ENCODE measurements at regions not wholly inside any gene's neighbourhood (a gene's known extent, or its start where the extent isn't known, plus 50 kb on each side); places are given as distances from the start of the nearest gene placed in this dataset.
"Not testable (repeated sequence)": the region's sequence is repeated elsewhere in the genome, so short reads cannot be mapped to it uniquely, and the experiment has no call there.

DNA sequence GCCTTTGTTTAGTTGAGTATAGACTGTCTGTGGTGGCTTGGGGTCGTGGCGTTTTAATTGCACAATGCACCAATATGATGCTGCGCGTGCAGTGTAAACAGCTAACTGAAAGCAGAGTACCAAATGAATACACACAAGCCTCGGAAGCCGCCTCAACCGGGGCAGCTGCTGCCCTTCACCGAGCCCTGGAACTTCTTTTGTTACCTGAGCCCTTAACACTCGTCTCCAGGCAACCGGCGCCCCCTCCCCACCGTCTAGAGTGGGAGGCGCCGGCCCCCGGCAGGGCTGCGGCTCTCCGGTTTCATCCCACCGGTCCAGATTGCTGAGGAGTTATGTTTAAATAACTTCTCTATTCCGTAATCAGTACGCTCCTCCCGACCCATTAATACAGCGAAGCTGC, 173.2 kb upstream of the TBL1X start:
- TF ChIP-seq, protein P1, sequence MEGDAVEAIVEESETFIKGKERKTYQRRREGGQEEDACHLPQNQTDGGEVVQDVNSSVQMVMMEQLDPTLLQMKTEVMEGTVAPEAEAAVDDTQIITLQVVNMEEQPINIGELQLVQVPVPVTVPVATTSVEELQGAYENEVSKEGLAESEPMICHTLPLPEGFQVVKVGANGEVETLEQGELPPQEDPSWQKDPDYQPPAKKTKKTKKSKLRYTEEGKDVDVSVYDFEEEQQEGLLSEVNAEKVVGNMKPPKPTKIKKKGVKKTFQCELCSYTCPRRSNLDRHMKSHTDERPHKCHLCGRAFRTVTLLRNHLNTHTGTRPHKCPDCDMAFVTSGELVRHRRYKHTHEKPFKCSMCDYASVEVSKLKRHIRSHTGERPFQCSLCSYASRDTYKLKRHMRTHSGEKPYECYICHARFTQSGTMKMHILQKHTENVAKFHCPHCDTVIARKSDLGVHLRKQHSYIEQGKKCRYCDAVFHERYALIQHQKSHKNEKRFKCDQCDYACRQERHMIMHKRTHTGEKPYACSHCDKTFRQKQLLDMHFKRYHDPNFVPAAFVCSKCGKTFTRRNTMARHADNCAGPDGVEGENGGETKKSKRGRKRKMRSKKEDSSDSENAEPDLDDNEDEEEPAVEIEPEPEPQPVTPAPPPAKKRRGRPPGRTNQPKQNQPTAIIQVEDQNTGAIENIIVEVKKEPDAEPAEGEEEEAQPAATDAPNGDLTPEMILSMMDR (IDR thresholded peaks at IDR 0.05; ENCODE audit: control extremely low read depth, extremely low read depth, low read depth, missing control alignments): no peak
- DNase-seq (ENCODE audit: extremely low spot score): no peak
- CTCF ChIA-PET: no interaction called here
- POLR2A ChIA-PET: no interaction called here

DNA sequence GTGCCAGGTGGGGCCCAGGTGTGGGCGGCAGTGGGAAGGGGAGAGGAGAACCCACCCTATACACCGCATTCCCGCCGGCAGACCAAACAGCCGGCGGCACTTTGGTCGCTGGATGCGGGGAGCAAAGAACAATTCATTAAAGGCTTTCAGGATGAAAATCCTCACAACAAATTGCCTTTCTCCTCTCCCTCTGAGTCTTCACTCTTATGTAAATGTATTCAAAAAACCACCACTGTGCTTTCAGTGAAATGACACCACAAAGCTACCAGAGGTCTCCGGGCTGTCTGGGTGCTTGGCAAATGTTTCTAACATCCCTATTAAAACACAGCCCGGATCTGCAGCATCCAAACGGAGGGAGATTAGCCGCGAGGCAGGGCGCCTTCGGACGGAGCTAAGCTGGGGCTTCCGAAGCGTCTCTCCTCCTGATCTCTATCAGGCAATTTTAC, 171.8 kb upstream of the TBL1X start:
- POLR2A ChIA-PET: no interaction called here
- TF ChIP-seq, protein P1 (IDR thresholded peaks at IDR 0.05; ENCODE audit: control extremely low read depth, extremely low read depth, low read depth, missing control alignments): no peak
- no peak for DNase-seq (ENCODE audit: extremely low spot score)
- CTCF ChIA-PET: no interaction called here

DNA sequence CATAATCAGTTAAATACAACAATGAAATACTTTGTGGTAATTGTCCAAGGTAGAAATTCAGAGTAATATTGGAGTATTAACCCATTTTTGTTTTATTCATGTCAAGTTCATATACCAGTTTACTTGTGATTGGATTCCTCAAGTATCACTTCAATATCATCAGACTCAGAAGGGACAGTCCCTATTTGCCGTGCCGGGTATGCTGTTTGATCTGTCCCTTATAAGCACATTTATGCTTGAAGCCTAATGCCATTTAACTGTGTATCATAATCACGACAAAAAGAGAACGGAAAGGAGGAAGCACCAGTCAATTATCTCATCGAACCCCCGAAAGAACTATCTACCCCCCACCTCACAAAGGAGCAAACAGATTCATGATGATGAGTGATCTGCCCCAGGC, 171.0 kb upstream of the TBL1X start:
- TF ChIP-seq, protein P1 (IDR thresholded peaks at IDR 0.05; ENCODE audit: control extremely low read depth, extremely low read depth, low read depth, missing control alignments): no peak
- no peak for DNase-seq (ENCODE audit: extremely low spot score)
- POLR2A ChIA-PET: no interaction called here
- CTCF ChIA-PET: no interaction called here

DNA sequence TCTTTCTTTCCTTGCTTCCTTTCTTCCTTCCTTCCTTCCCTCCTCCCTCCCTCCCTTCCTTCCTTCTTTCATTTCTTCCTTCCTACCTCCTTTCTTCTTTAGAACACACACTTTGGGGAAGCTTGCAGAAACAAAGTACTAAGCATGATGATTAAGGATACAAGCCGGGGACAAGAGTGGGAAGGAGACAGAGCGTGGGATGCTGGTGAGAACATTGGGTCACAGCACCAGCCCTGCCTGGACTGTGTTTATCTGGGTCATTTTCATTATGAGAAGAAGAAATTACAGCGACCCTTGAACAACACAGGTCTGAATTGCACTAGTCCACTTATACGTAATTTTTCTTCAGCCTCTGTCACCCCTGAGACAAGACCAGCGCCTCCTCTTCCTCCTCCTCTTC, 169.3 kb upstream of the TBL1X start:
- POLR2A ChIA-PET: no interaction called here
- no peak for DNase-seq (ENCODE audit: extremely low spot score)
- TF ChIP-seq, protein P1 (IDR thresholded peaks at IDR 0.05; ENCODE audit: control extremely low read depth, extremely low read depth, low read depth, missing control alignments): no peak
- CTCF ChIA-PET: no interaction called here

DNA sequence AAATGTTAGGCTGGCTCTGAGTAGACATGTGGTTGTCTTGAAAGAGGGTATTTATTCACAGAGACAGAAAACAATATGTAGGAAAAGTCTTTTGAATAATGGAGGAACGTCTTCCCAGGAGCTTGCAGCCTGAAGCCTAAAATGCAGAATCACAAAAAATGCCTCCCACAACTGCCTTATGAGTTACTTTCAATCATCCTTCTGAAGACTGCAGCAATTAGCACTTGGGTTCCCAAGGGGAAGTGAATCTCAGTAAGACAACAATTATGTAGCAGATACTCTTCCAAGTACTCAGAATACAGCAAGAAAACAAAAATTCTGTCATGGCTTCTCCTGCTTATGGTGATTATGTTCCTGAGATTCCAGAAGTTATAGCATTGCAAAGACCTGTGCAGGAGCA, 166.6 kb upstream of the TBL1X start:
- TF ChIP-seq, protein P1 (IDR thresholded peaks at IDR 0.05; ENCODE audit: control extremely low read depth, extremely low read depth, low read depth, missing control alignments): no peak
- no peak for DNase-seq (ENCODE audit: extremely low spot score)
- ChIA-PET POLR2A (no interaction called here), CTCF (no interaction called here)

DNA sequence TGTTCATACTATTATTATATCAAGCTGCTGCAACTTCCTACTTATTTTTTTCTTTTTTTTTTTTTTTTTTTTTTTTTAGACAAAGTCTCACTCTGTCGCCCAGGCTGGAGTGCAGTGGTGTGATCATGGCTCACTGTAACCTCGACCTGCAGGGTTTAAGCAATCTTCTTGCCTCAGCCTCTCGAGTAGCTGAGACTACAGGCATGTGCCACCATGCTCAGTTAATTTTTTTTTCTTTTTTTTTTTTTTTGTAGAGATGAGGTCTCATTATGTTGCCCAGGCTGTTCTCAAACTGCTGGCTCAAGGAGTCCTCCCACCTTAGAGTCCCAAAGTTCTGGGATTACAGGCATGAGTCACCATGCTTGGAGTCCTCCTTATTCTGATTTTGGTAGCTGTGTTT, 165.2 kb upstream of the TBL1X start:
- DNase-seq (ENCODE audit: extremely low spot score); POLR2A ChIA-PET: not testable (repeated sequence)
- CTCF ChIA-PET: interaction anchor here (1.8 kb wide), 1 partner anchor 14 kb away, joined by 8 read pairs; no protein-coding TSS in a partner anchor

DNA sequence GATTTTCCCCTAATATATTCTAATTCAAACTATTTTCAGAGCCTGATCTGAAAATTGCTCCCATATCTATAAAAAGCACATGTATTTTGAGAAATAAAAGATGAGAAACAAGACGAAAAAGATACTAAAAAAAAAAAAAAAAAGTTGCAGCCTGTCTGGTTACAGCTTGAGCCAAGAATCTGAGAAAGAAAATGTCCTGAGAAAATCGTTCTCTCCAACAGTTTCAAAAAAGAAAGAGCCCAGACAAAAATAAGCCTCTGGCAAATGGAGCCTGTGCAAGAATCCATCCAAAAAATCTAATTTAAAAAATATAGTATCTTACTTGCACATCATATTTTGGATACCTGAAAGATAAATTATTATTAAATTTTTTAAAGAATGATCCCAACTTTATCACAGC, 163.0 kb upstream of the TBL1X start:
- POLR2A ChIA-PET: no interaction called here
- TF ChIP-seq, protein P1 (IDR thresholded peaks at IDR 0.05; ENCODE audit: control extremely low read depth, extremely low read depth, low read depth, missing control alignments): no peak
- CTCF ChIA-PET: no interaction called here
- no peak for DNase-seq (ENCODE audit: extremely low spot score)

All from GM10248 (cell line).